ENCODE measurements at regions not wholly inside any gene's neighbourhood (a gene's known extent, or its start where the extent isn't known, plus 50 kb on each side); places are given as distances from the start of the nearest gene placed in this dataset.

GRCh38 chr16:8182761-8183160 is 407.6 kb downstream of the TMEM114 start:
- intact Hi-C loops (cut with DNase I; ENCODE audit: low total_unique reads): no loop called here
- Histone ChIP-seq H3K27me3 (no peaks in the 10 kb centered on the region), H3K4me1 (no peaks in the 10 kb centered on the region), H3K9me3 (no peaks in the 10 kb centered on the region), H3K4me3 (no peak overlapping the region), H3K27ac (no peak overlapping the region), H3K36me3 (no peaks in the 10 kb centered on the region)
- no peak for TF ChIP-seq POLR2A (IDR thresholded peaks at IDR 0.05)
- no peak for TF ChIP-seq CTCF (IDR thresholded peaks at IDR 0.05)
- no peak for DNase-seq

GRCh38 chr16:8179615-8180014 is 410.7 kb downstream of the TMEM114 start:
- H3K4me1 ChIP-seq: no peaks in the 10 kb centered on the region
- TF ChIP-seq POLR2A (IDR thresholded peaks at IDR 0.05): no peak
- no peak for TF ChIP-seq CTCF (IDR thresholded peaks at IDR 0.05)
- intact Hi-C loops (cut with DNase I; ENCODE audit: low total_unique reads): no loop called here
- no peak overlapping the region for H3K27ac ChIP-seq
- no peak for DNase-seq
- no peaks in the 10 kb centered on the region for H3K36me3 ChIP-seq
- H3K9me3 ChIP-seq: no peaks in the 10 kb centered on the region
- no peak overlapping the region for H3K4me3 ChIP-seq
- H3K27me3 ChIP-seq: no peaks in the 10 kb centered on the region

DNA sequence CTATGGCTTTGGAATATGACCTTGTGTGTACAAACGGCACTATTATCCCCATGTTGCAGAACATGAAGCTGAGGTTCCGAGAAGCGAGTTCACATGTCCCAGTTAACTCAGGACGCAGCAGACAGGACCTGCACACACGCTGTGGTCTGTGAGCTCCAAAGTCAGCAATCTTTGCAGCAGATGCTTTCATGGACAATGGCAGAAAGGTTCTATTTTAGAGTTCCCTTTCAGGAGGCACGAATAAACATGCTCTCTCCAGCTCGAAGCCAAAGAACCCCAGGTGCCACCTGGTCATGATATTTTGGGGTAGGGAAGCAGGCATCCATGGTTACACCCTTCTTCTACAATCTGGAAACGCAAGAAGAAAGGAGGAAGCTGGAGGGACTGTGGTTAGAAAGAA is 412.0 kb downstream of the TMEM114 start:
- no peaks in the 10 kb centered on the region for H3K27me3 ChIP-seq
- intact Hi-C loops (cut with DNase I; ENCODE audit: low total_unique reads): no loop called here
- no peaks in the 10 kb centered on the region for H3K4me1 ChIP-seq
- H3K27ac ChIP-seq: no peak overlapping the region
- TF ChIP-seq CTCF (IDR thresholded peaks at IDR 0.05): no peak
- TF ChIP-seq POLR2A (IDR thresholded peaks at IDR 0.05): no peak
- no peaks in the 10 kb centered on the region for H3K9me3 ChIP-seq
- DNase-seq: no peak
- H3K4me3 ChIP-seq: no peak overlapping the region
- H3K36me3 ChIP-seq: no peaks in the 10 kb centered on the region

- Histone ChIP-seq H3K4me1 (no peaks in the 10 kb centered on the region), H3K27ac (no peak overlapping the region), H3K27me3 (no peaks in the 10 kb centered on the region), H3K4me3 (no peak overlapping the region), H3K9me3 (no peaks in the 10 kb centered on the region), H3K36me3 (no peaks in the 10 kb centered on the region)
- DNase-seq: no peak
- no peak for TF ChIP-seq POLR2A (IDR thresholded peaks at IDR 0.05)
- intact Hi-C loops (cut with DNase I; ENCODE audit: low total_unique reads): no loop called here
Measured at GRCh38 chr16:8175411-8175810, 414.9 kb downstream of the TMEM114 start.

GRCh38 chr16:8173111-8173644 is 417.1 kb downstream of the TMEM114 start:
- intact Hi-C loops (cut with DNase I; ENCODE audit: low total_unique reads): no loop called here
- no peaks in the 10 kb centered on the region for H3K9me3 ChIP-seq

More at GRCh38 chr16:8173111-8173644, 417.1 kb downstream of the TMEM114 start:
- H3K36me3 ChIP-seq: no peaks in the 10 kb centered on the region
- DNase-seq: peak in 1 of 2 donors; percentile 14
- no peak overlapping the region for H3K27ac ChIP-seq
- H3K27me3 ChIP-seq: no peaks in the 10 kb centered on the region
- H3K4me3 ChIP-seq: no peak overlapping the region
- no peaks in the 10 kb centered on the region for H3K4me1 ChIP-seq
- TF ChIP-seq POLR2A (IDR thresholded peaks at IDR 0.05): no peak
- peak in 3 of 4 experiments; percentile 38 to 47 (median 40) for TF ChIP-seq CTCF (IDR thresholded peaks at IDR 0.05)
